Tibial artery (tissue), 4 donors: ENCODE measurements at regions not wholly inside any gene's neighbourhood (a gene's known extent, or its start where the extent isn't known, plus 50 kb on each side); places are given as distances from the start of the nearest gene placed in this dataset.

ENCODE experiments used
- DNase-seq, 2 donors: peaks; one replicate each; pipeline ENCODE4 v3.0.0-alpha.2; 2019
- H3K27ac ChIP-seq, 2 donors: fragments of 200-600 bp; sonication (generic) in 1 of 2; 1 replicate in 1 of 2; 2 replicates in 1 of 2; pipeline ENCODE4 v1.5.1; 2018 to 2019; ENCODE audit warnings: mild to moderate bottlenecking in 1 of 2
- H3K27me3 ChIP-seq, 2 donors: fragments of 200-600 bp; sonication (generic) in 1 of 2; one replicate each; pipeline versions ENCODE4 v1.5.1 to v1.6.0; 2016 to 2019
- H3K36me3 ChIP-seq, 3 donors: fragments of 200-600 bp; sonication (generic) in 2 of 3; one replicate each; pipeline ENCODE4 v1.5.1; 2016 to 2019; ENCODE audit warnings: mild to moderate bottlenecking in 2 of 3
- H3K4me1 ChIP-seq, 4 donors: fragments of 200-600 bp; sonication (generic) in 2 of 4; 1 replicate in 3 of 4; 2 replicates in 1 of 4; pipeline ENCODE4 v1.5.1; 2016 to 2019
- H3K4me3 ChIP-seq, 2 donors: fragments of 200-600 bp; sonication (generic) in 1 of 2; 1 replicate in 1 of 2; 2 replicates in 1 of 2; pipeline ENCODE4 v1.5.1; 2018 to 2019; ENCODE audit warnings: mild to moderate bottlenecking in 2 of 2
- H3K9me3 ChIP-seq, 3 donors: fragments of 200-600 bp; sonication (generic) in 1 of 3; one replicate each; pipeline ENCODE4 v1.5.1; 2016 to 2019
- CTCF ChIP-seq, 2 experiments: fragments of 200-600 bp in 1 of 2; fragments of 450-650 bp in 1 of 2; IDR thresholded peaks; one replicate each; pipeline ENCODE4 v1.5.1; 2017 to 2019; ENCODE audit warnings: antibody characterized with exemption in 2 of 2, mild to moderate bottlenecking in 1 of 2, moderate library complexity in 1 of 2
- intact Hi-C: fragments of 100-400 bp; cut with DNase I; formaldehyde crosslinking; loops from one replicate; pipeline ENCODE4 v1.15.0; 2023; ENCODE audit warnings: low total_unique reads

- Histone ChIP-seq H3K36me3 (no peaks in the 10 kb centered on the region), H3K27me3 (no peaks in the 10 kb centered on the region), H3K9me3 (no peaks in the 10 kb centered on the region), H3K27ac (no peak overlapping the region), H3K4me3 (no peak overlapping the region), H3K4me1 (no peaks in the 10 kb centered on the region)
- intact Hi-C loops: no loop called here
- no peak for DNase-seq
- no peak for TF ChIP-seq CTCF (IDR thresholded peaks at IDR 0.05)
Measured at GRCh38 chr7:12124028-12124427, 87.1 kb upstream of the TMEM106B start.

- Histone ChIP-seq H3K4me1 (no peaks in the 10 kb centered on the region), H3K9me3 (no peaks in the 10 kb centered on the region), H3K27ac (no peak overlapping the region), H3K4me3 (no peak overlapping the region), H3K36me3 (no peaks in the 10 kb centered on the region), H3K27me3 (no peaks in the 10 kb centered on the region)
- no peak for TF ChIP-seq CTCF (IDR thresholded peaks at IDR 0.05)
- no peak for DNase-seq
- intact Hi-C loops: no loop called here
Measured at GRCh38 chr7:12127455-12127854, 83.6 kb upstream of the TMEM106B start.

GRCh38 chr7:12130609-12131008 lies 80.5 kb upstream of the TMEM106B start:
- Histone ChIP-seq H3K4me3 (no peak overlapping the region), H3K36me3 (no peaks in the 10 kb centered on the region), H3K4me1 (no peaks in the 10 kb centered on the region), H3K9me3 (no peaks in the 10 kb centered on the region), H3K27ac (no peak overlapping the region), H3K27me3 (no peaks in the 10 kb centered on the region)
- intact Hi-C loops: no loop called here
- DNase-seq: no peak
- TF ChIP-seq CTCF (IDR thresholded peaks at IDR 0.05): no peak

GRCh38 chr7:12131122-12131521 lies 80.0 kb upstream of the TMEM106B start:
- no peak for TF ChIP-seq CTCF (IDR thresholded peaks at IDR 0.05)
- no peak overlapping the region for H3K4me3 ChIP-seq
- H3K36me3 ChIP-seq: no peaks in the 10 kb centered on the region
- no peaks in the 10 kb centered on the region for H3K9me3 ChIP-seq
- no peaks in the 10 kb centered on the region for H3K4me1 ChIP-seq
- intact Hi-C loops: no loop called here
- H3K27me3 ChIP-seq: no peaks in the 10 kb centered on the region
- DNase-seq: no peak
- H3K27ac ChIP-seq: no peak overlapping the region

GRCh38 chr7:12133865-12134264 lies 77.2 kb upstream of the TMEM106B start:
- Histone ChIP-seq H3K27me3 (no peaks in the 10 kb centered on the region), H3K4me1 (no peaks in the 10 kb centered on the region), H3K36me3 (no peaks in the 10 kb centered on the region), H3K4me3 (no peak overlapping the region), H3K9me3 (no peaks in the 10 kb centered on the region), H3K27ac (no peak overlapping the region)
- intact Hi-C loops: no loop called here
- no peak for DNase-seq
- no peak for TF ChIP-seq CTCF (IDR thresholded peaks at IDR 0.05)

- Histone ChIP-seq H3K36me3 (no peaks in the 10 kb centered on the region), H3K27ac (no peak overlapping the region), H3K4me3 (no peak overlapping the region), H3K27me3 (no peaks in the 10 kb centered on the region), H3K4me1 (no peaks in the 10 kb centered on the region), H3K9me3 (no peaks in the 10 kb centered on the region)
- no peak for DNase-seq
- no peak for TF ChIP-seq CTCF (IDR thresholded peaks at IDR 0.05)
- intact Hi-C loops: no loop called here
Measured at GRCh38 chr7:12136523-12136922, 74.6 kb upstream of the TMEM106B start.
